ENCODE measurements at regions not wholly inside any gene's neighbourhood (a gene's known extent, or its start where the extent isn't known, plus 50 kb on each side); places are given as distances from the start of the nearest gene placed in this dataset.

- DNase-seq, result no peak
Observed at GRCh38 chr7:9876053-9876452, 1097.6 kb upstream of the PHF14 start.

- DNase-seq, result no peak
Observed at GRCh38 chr7:9889554-9889953, 1084.1 kb upstream of the PHF14 start.

- no peak for DNase-seq
Observed at GRCh38 chr7:9890092-9890491, 1083.6 kb upstream of the PHF14 start.

GRCh38 chr7:9891056-9891455 is 1082.6 kb upstream of the PHF14 start:
- no peak for DNase-seq

GRCh38 chr7:9900339-9900738 is 1073.3 kb upstream of the PHF14 start:
- DNase-seq, result no peak

- DNase-seq, result no peak
Observed at GRCh38 chr7:9921326-9921725, 1052.3 kb upstream of the PHF14 start.

GRCh38 chr7:9937944-9938631 is 1035.6 kb upstream of the PHF14 start:
- DNase-seq, result no peak

- no peak for DNase-seq
Observed at GRCh38 chr7:9939176-9939575, 1034.5 kb upstream of the PHF14 start.

- no peak for DNase-seq
Observed at GRCh38 chr7:9945131-9945530, 1028.5 kb upstream of the PHF14 start.

GRCh38 chr7:9945857-9946256 is 1027.8 kb upstream of the PHF14 start:
- DNase-seq, result no peak

- no peak for DNase-seq
Observed at GRCh38 chr7:9955138-9955537, 1018.5 kb upstream of the PHF14 start.

GRCh38 chr7:9958486-9958885 is 1015.2 kb upstream of the PHF14 start:
- DNase-seq, result no peak

- no peak for DNase-seq
Observed at GRCh38 chr7:9960460-9960859, 1013.2 kb upstream of the PHF14 start.

- no peak for DNase-seq
Observed at GRCh38 chr7:9961161-9961922, 1012.3 kb upstream of the PHF14 start.

GRCh38 chr7:9962742-9963141 is 1010.9 kb upstream of the PHF14 start:
- DNase-seq, result no peak

GRCh38 chr7:9978106-9979064 is 995.3 kb upstream of the PHF14 start:
- DNase-seq, result no peak

GRCh38 chr7:9981742-9982349 is 991.8 kb upstream of the PHF14 start:
- no peak for DNase-seq

GRCh38 chr7:9983048-9983447 is 990.6 kb upstream of the PHF14 start:
- no peak for DNase-seq

GRCh38 chr7:10015687-10016086 is 958.0 kb upstream of the PHF14 start:
- no peak for DNase-seq

GRCh38 chr7:10022480-10022879 is 951.2 kb upstream of the PHF14 start:
- no peak for DNase-seq

- no peak for DNase-seq
Observed at GRCh38 chr7:10022957-10023356, 950.7 kb upstream of the PHF14 start.

GRCh38 chr7:10034843-10035556 is 938.7 kb upstream of the PHF14 start:
- no peak for DNase-seq
